ENCODE measurements at regions not wholly inside any gene's neighbourhood (a gene's known extent, or its start where the extent isn't known, plus 50 kb on each side); places are given as distances from the start of the nearest gene placed in this dataset.

- H3K4me1 ChIP-seq: no peaks in the 10 kb centered on the region
- intact Hi-C loops (cut with micrococcal nuclease; ENCODE audit: unreplicated experiment): no loop called here
- H3K27me3 ChIP-seq (replicated peaks; ENCODE audit: control insufficient read depth, insufficient read depth, low read length): no peaks in the 10 kb centered on the region
- CTCF ChIA-PET: no interaction called here
- Mint-ChIP-seq H3K36me3 (ENCODE audit: insufficient read depth, unreplicated experiment) (no peaks in the 10 kb centered on the region), H3K27me3 (ENCODE audit: insufficient read depth, unreplicated experiment) (peaks cover 3% of the 10 kb centered on the region), H3K4me3 (ENCODE audit: unreplicated experiment) (no peak overlapping the region), H3K27ac (ENCODE audit: unreplicated experiment) (no peak overlapping the region), H3K9me3 (ENCODE audit: unreplicated experiment) (no peaks in the 10 kb centered on the region), H3K4me1 (ENCODE audit: low read depth, unreplicated experiment) (no peaks in the 10 kb centered on the region)
- TF ChIP-seq CTCF (IDR thresholded peaks at IDR 0.05; ENCODE audit: insufficient read depth in 1 of 2, low read depth in 1 of 2, low read length in 1 of 2, severe bottlenecking in 1 of 2, unreplicated experiment in 1 of 2): no peak
- no TSS peak for BruUV-seq (replicated peaks)
- H3K36me3 ChIP-seq (ENCODE audit: control insufficient read depth, insufficient read depth, low read length): no peaks in the 10 kb centered on the region
- POLR2A ChIA-PET: no interaction called here
- DNase-seq: no peak
- H3K4me3 ChIP-seq (ENCODE audit: low read depth, low read length): no peak overlapping the region
- H3K9me3 ChIP-seq: no peaks in the 10 kb centered on the region
Measured at GRCh38 chr18:47389210-47389609, 137.8 kb upstream of the SKOR2 start.

- no peak overlapping the region for H3K27ac Mint-ChIP-seq (ENCODE audit: unreplicated experiment)
- Histone ChIP-seq H3K9me3 (no peaks in the 10 kb centered on the region), H3K36me3 (ENCODE audit: control insufficient read depth, insufficient read depth, low read length) (no peaks in the 10 kb centered on the region), H3K4me1 (no peaks in the 10 kb centered on the region), H3K4me3 (ENCODE audit: low read depth, low read length) (no peak overlapping the region), H3K27me3 (replicated peaks; ENCODE audit: control insufficient read depth, insufficient read depth, low read length) (no peaks in the 10 kb centered on the region)
- H3K4me3 Mint-ChIP-seq (ENCODE audit: unreplicated experiment): no peak overlapping the region
- H3K27me3 Mint-ChIP-seq (ENCODE audit: insufficient read depth, unreplicated experiment): peaks cover 3% of the 10 kb centered on the region
- DNase-seq: no peak
- BruUV-seq (replicated peaks): no TSS peak
- POLR2A ChIA-PET: no interaction called here
- CTCF ChIA-PET: no interaction called here
- no peaks in the 10 kb centered on the region for H3K4me1 Mint-ChIP-seq (ENCODE audit: low read depth, unreplicated experiment)
- intact Hi-C loops (cut with micrococcal nuclease; ENCODE audit: unreplicated experiment): no loop called here
- no peaks in the 10 kb centered on the region for H3K36me3 Mint-ChIP-seq (ENCODE audit: insufficient read depth, unreplicated experiment)
- no peak for TF ChIP-seq CTCF (IDR thresholded peaks at IDR 0.05; ENCODE audit: insufficient read depth in 1 of 2, low read depth in 1 of 2, low read length in 1 of 2, severe bottlenecking in 1 of 2, unreplicated experiment in 1 of 2)
- no peaks in the 10 kb centered on the region for H3K9me3 Mint-ChIP-seq (ENCODE audit: unreplicated experiment)
Measured at GRCh38 chr18:47387864-47388263, 136.4 kb upstream of the SKOR2 start.

- no peak overlapping the region for H3K4me3 ChIP-seq (ENCODE audit: low read depth, low read length)
- H3K27me3 ChIP-seq (replicated peaks; ENCODE audit: control insufficient read depth, insufficient read depth, low read length): no peaks in the 10 kb centered on the region
- no TSS peak for BruUV-seq (replicated peaks)
- H3K27me3 Mint-ChIP-seq (ENCODE audit: insufficient read depth, unreplicated experiment): peaks cover 5% of the 10 kb centered on the region
- POLR2A ChIA-PET: no interaction called here
- CTCF ChIA-PET: no interaction called here
- TF ChIP-seq CTCF (IDR thresholded peaks at IDR 0.05; ENCODE audit: insufficient read depth in 1 of 2, low read depth in 1 of 2, low read length in 1 of 2, severe bottlenecking in 1 of 2, unreplicated experiment in 1 of 2): no peak
- H3K36me3 Mint-ChIP-seq (ENCODE audit: insufficient read depth, unreplicated experiment): no peaks in the 10 kb centered on the region
- intact Hi-C loops (cut with micrococcal nuclease; ENCODE audit: unreplicated experiment): no loop called here
- no peaks in the 10 kb centered on the region for H3K9me3 Mint-ChIP-seq (ENCODE audit: unreplicated experiment)
- no peaks in the 10 kb centered on the region for H3K36me3 ChIP-seq (ENCODE audit: control insufficient read depth, insufficient read depth, low read length)
- H3K27ac Mint-ChIP-seq (ENCODE audit: unreplicated experiment): no peak overlapping the region
- no peak overlapping the region for H3K4me3 Mint-ChIP-seq (ENCODE audit: unreplicated experiment)
- no peaks in the 10 kb centered on the region for H3K9me3 ChIP-seq
- no peaks in the 10 kb centered on the region for H3K4me1 ChIP-seq
- no peak for DNase-seq
- no peaks in the 10 kb centered on the region for H3K4me1 Mint-ChIP-seq (ENCODE audit: low read depth, unreplicated experiment)
Measured at GRCh38 chr18:47383729-47384128, 132.3 kb upstream of the SKOR2 start.

Data from Caco-2 (cell line).